K562 (cell line): ENCODE measurements at regions not wholly inside any gene's neighbourhood (a gene's known extent, or its start where the extent isn't known, plus 50 kb on each side); places are given as distances from the start of the nearest gene placed in this dataset.

Experiments used
- ATAC-seq: fragments of 200-7000 bp; cut with Tn5 transposase; 3 replicates; pipeline ENCODE4 v1.9.1; 2020; ENCODE audit warnings: moderate library complexity
- BruUV-seq: library from RNA; stranded (reverse); fragments of 400-500 nt; replicated peaks from 2 replicates; lab custom pipeline; 2021; lab: Mats Ljungman, UMichigan
- CTCF ChIA-PET: fragments of 300-600 bp; formaldehyde crosslinking; extraction: SDS; loops from one replicate; lab custom pipeline; 2021; ENCODE audit warnings: low intra/inter-chr PET ratio; lab: Yijun Ruan, JAX
- POLR2A ChIA-PET: fragments of 300-600, 350-650 bp; sonication (Branson Sonifier 250); formaldehyde crosslinking; extraction: SDS; loops from one replicate; lab custom pipeline; 2021; ENCODE audit warnings: antibody characterized with exemption, inconsistent platforms; lab: Yijun Ruan, JAX
- DNase-seq, 4 experiments: peaks; one replicate each; pipeline versions ENCODE4 v3.0.0 to v3.0.0-alpha.2; 2011 to 2018; ENCODE audit warnings: low spot score in 3 of 4, mixed read lengths in 3 of 4; ENCODE audit errors: extremely low read depth in 1 of 4
- FAIRE-seq: peaks from 2 replicates; lab custom pipeline; 2011; peaks lifted over from hg19 to GRCh38; lab: Jason Lieb, UNC
- H2AFZ ChIP-seq: 2 replicates; pipeline ENCODE4 v1.6.0; 2011; ENCODE audit warnings: low read depth, low read length, control low read depth, inconsistent platforms
- H3K27ac ChIP-seq: fragments of 200-600 bp; 3 replicates; pipeline ENCODE4 v1.8.0; 2011; ENCODE audit warnings: low read depth, mild to moderate bottlenecking, control low read depth, inconsistent platforms, low read length, moderate library complexity, mixed read lengths; ENCODE audit errors: extremely low read depth
- H3K27me3 ChIP-seq, 2 experiments: fragments of 300-600 bp in 1 of 2; 2 replicates in 1 of 2; 3 replicates in 1 of 2; pipeline versions ENCODE4 v1.6.0 to v1.8.0; 2011; ENCODE audit warnings: inconsistent platforms in 2 of 2, low read length in 2 of 2, mild to moderate bottlenecking in 1 of 2, mixed read lengths in 1 of 2, moderate library complexity in 1 of 2; ENCODE audit not compliant: control insufficient read depth in 2 of 2, insufficient read depth in 2 of 2
- H3K36me3 ChIP-seq: fragments of 300-600 bp; 3 replicates; pipeline ENCODE4 v1.8.0; 2011; ENCODE audit warnings: mild to moderate bottlenecking, low read length, inconsistent platforms; ENCODE audit not compliant: control insufficient read depth, insufficient read depth
- H3K4me1 ChIP-seq, 2 experiments: fragments of 200-600 bp in 1 of 2; replicated peaks in 1 of 2; 2 replicates in 1 of 2; 3 replicates in 1 of 2; pipeline versions ENCODE4 v1.5.1 to v1.8.0; 2011; ENCODE audit warnings: inconsistent platforms in 2 of 2, low read length in 2 of 2, mild to moderate bottlenecking in 1 of 2, mixed read lengths in 1 of 2, moderate library complexity in 1 of 2; ENCODE audit not compliant: control insufficient read depth in 2 of 2, insufficient read depth in 2 of 2
- H3K4me2 ChIP-seq: 2 replicates; pipeline ENCODE4 v1.6.1; 2011; ENCODE audit warnings: low read length, control low read depth, inconsistent platforms, mixed read lengths; ENCODE audit not compliant: insufficient read depth
- H3K4me3 ChIP-seq: fragments of 200-600 bp; sonication (generic), shearing (Covaris generic); 2 replicates; pipeline ENCODE4 v1.5.1; 2016; ENCODE audit warnings: control low read depth, inconsistent platforms
- H3K79me2 ChIP-seq: fragments of 200-600 bp; 3 replicates; pipeline ENCODE4 v1.8.0; 2011; ENCODE audit warnings: low read length, inconsistent platforms; ENCODE audit not compliant: control insufficient read depth, insufficient read depth
- H3K9ac ChIP-seq, 2 experiments: 2 replicates each; pipeline versions ENCODE4 v1.6.0 to v1.6.1; 2011; ENCODE audit warnings: low read depth in 2 of 2, low read length in 2 of 2, control low read depth in 1 of 2, inconsistent platforms in 1 of 2, mild to moderate bottlenecking in 1 of 2, mixed read lengths in 1 of 2; ENCODE audit not compliant: insufficient read depth in 1 of 2
- H3K9me1 ChIP-seq: one replicate; pipeline ENCODE4 v1.6.0; 2011; ENCODE audit warnings: inconsistent platforms, mild to moderate bottlenecking, low read length, moderate library complexity; ENCODE audit not compliant: control insufficient read depth, insufficient read depth
- H3K9me3 ChIP-seq: replicated peaks from 2 replicates; pipeline ENCODE4 v1.5.1; 2011; ENCODE audit warnings: low read depth, low read length, inconsistent platforms; ENCODE audit not compliant: control insufficient read depth, insufficient read depth
- H4K20me1 ChIP-seq: replicated peaks from 2 replicates; pipeline ENCODE4 v1.6.1; 2011; ENCODE audit warnings: low read length, inconsistent platforms, mixed read lengths; ENCODE audit not compliant: control insufficient read depth, insufficient read depth
- DDX20 ChIP-seq: fragments of 450-650 bp; IDR thresholded peaks from 2 replicates; pipeline ENCODE4 v1.6.1; 2016; ENCODE audit warnings: missing genetic modification characterization, low read depth, mild to moderate bottlenecking, missing compliant biosample characterization, moderate library complexity
- LARP7 ChIP-seq: fragments of 450-650 bp; IDR thresholded peaks from 2 replicates; pipeline ENCODE4 v1.6.1; 2016
- MEF2D ChIP-seq: conservative IDR thresholded peaks from 2 replicates; pipeline ENCODE4 v1.6.1; 2016; ENCODE audit warnings: low read depth, missing genetic modification characterization, missing compliant biosample characterization
- PML ChIP-seq: IDR thresholded peaks from 2 replicates; pipeline ENCODE4 v1.6.1; 2012; ENCODE audit warnings: low read length, inconsistent platforms
- ZNF140 ChIP-seq: fragments of 250-450 bp; sonication (Bioruptor Pico); IDR thresholded peaks from 2 replicates; pipeline ENCODE4 v1.8.0; 2021; ENCODE audit warnings: moderate library complexity, mild to moderate bottlenecking, inconsistent platforms
- WGBS: fragments of 100-300 bp; shearing (Covaris generic); methylation state at CpG from one replicate; pipeline ENCODE4 v1.1.6; 2016; ENCODE audit warnings: low coverage, mixed read lengths; ENCODE audit not compliant: insufficient coverage; ENCODE audit errors: missing lambda C conversion rate; 5-methylcytosine and 5-hydroxymethylcytosine counted together
- in situ Hi-C: fragments of 300-500 bp; cut with MboI; formaldehyde crosslinking; loops from 4 replicates; pipeline ENCODE4 v1.15.0; 2018; ENCODE audit warnings: inconsistent platforms, mixed read lengths
- intact Hi-C: fragments of 100-400 bp; cut with micrococcal nuclease; formaldehyde crosslinking; loops from 2 replicates; pipeline ENCODE4 v1.14.2; 2022
- TF ChIP-seq, protein P1 (sequence below): fragments of 250-450 bp; sonication (Bioruptor Pico); IDR thresholded peaks from 2 replicates; pipeline ENCODE4 v1.5.0; 2021; ENCODE audit warnings: mild to moderate bottlenecking, borderline replicate concordance
- TF ChIP-seq, protein P2 (sequence below): fragments of 150-350 bp; conservative IDR thresholded peaks from 2 replicates; pipeline ENCODE4 v1.6.1; 2014; ENCODE audit warnings: low read length

GRCh38 chr3:35486295-35486694, 153.0 kb upstream of the ARPP21 start:
- ChIA-PET POLR2A (no interaction called here), CTCF (no interaction called here)
- no peak overlapping the region for H3K27ac ChIP-seq
- H3K27me3 ChIP-seq, result no peaks in the 10 kb centered on the region
- no peak overlapping the region for H3K4me2 ChIP-seq
- H3K79me2 ChIP-seq, result no peaks in the 10 kb centered on the region
- intact Hi-C loops (no loop called here), in situ Hi-C loops (no loop called here)
- no peaks in the 10 kb centered on the region for H4K20me1 ChIP-seq
- FAIRE-seq (no peak), DNase-seq (no peak), ATAC-seq (no peak)
- H2AFZ ChIP-seq, result no peak overlapping the region
- no peak overlapping the region for H3K9ac ChIP-seq
- 0 out of 2 replicates have a peak, but pooled peaks cover 2% of the 10 kb centered on the region for H3K9me3 ChIP-seq
- TF ChIP-seq PML, result no peak
- TF ChIP-seq, protein P1, sequence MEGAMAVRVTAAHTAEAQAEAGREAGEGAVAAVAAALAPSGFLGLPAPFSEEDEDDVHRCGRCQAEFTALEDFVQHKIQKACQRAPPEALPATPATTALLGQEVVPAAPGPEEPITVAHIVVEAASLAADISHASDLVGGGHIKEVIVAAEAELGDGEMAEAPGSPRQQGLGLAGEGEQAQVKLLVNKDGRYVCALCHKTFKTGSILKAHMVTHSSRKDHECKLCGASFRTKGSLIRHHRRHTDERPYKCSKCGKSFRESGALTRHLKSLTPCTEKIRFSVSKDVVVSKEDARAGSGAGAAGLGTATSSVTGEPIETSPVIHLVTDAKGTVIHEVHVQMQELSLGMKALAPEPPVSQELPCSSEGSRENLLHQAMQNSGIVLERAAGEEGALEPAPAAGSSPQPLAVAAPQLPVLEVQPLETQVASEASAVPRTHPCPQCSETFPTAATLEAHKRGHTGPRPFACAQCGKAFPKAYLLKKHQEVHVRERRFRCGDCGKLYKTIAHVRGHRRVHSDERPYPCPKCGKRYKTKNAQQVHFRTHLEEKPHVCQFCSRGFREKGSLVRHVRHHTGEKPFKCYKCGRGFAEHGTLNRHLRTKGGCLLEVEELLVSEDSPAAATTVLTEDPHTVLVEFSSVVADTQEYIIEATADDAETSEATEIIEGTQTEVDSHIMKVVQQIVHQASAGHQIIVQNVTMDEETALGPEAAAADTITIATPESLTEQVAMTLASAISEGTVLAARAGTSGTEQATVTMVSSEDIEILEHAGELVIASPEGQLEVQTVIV, result no peak
- TF ChIP-seq ZNF140 (CRISPR knock-in tag), result no peak
- TF ChIP-seq LARP7, result no peak
- no peak for TF ChIP-seq DDX20 (tag)
- TF ChIP-seq, protein P2, sequence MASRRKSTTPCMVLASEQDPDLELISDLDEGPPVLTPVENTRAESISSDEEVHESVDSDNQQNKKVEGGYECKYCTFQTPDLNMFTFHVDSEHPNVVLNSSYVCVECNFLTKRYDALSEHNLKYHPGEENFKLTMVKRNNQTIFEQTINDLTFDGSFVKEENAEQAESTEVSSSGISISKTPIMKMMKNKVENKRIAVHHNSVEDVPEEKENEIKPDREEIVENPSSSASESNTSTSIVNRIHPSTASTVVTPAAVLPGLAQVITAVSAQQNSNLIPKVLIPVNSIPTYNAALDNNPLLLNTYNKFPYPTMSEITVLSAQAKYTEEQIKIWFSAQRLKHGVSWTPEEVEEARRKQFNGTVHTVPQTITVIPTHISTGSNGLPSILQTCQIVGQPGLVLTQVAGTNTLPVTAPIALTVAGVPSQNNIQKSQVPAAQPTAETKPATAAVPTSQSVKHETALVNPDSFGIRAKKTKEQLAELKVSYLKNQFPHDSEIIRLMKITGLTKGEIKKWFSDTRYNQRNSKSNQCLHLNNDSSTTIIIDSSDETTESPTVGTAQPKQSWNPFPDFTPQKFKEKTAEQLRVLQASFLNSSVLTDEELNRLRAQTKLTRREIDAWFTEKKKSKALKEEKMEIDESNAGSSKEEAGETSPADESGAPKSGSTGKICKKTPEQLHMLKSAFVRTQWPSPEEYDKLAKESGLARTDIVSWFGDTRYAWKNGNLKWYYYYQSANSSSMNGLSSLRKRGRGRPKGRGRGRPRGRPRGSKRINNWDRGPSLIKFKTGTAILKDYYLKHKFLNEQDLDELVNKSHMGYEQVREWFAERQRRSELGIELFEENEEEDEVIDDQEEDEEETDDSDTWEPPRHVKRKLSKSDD, result no peak
- no peak for TF ChIP-seq MEF2D (tag)
- no peaks in the 10 kb centered on the region for H3K4me1 ChIP-seq
- H3K4me3 ChIP-seq, result no peak overlapping the region
- BruUV-seq, result no TSS peak
- no peaks in the 10 kb centered on the region for H3K9me1 ChIP-seq
- WGBS, result 0% methylated on average over 1 of the region's 1 CpG
- no peaks in the 10 kb centered on the region for H3K36me3 ChIP-seq
